AG08395 (cell line): ENCODE measurements at regions not wholly inside any gene's neighbourhood (a gene's known extent, or its start where the extent isn't known, plus 50 kb on each side); places are given as distances from the start of the nearest gene placed in this dataset.
"Not testable (repeated sequence)": the region's sequence is repeated elsewhere in the genome, so short reads cannot be mapped to it uniquely, and the experiment has no call there.

Experiments
- DNase-seq: peaks from one replicate; pipeline ENCODE4 v3.0.0; 2012; ENCODE audit warnings: mixed read lengths, low spot score

- DNase-seq = no peak
Observed at GRCh38 chr6:11847515-11848345, 69.1 kb upstream of the ADTRP start.

- DNase-seq = not testable (repeated sequence)
Observed at GRCh38 chr6:11847068-11847467, 68.5 kb upstream of the ADTRP start.

DNA sequence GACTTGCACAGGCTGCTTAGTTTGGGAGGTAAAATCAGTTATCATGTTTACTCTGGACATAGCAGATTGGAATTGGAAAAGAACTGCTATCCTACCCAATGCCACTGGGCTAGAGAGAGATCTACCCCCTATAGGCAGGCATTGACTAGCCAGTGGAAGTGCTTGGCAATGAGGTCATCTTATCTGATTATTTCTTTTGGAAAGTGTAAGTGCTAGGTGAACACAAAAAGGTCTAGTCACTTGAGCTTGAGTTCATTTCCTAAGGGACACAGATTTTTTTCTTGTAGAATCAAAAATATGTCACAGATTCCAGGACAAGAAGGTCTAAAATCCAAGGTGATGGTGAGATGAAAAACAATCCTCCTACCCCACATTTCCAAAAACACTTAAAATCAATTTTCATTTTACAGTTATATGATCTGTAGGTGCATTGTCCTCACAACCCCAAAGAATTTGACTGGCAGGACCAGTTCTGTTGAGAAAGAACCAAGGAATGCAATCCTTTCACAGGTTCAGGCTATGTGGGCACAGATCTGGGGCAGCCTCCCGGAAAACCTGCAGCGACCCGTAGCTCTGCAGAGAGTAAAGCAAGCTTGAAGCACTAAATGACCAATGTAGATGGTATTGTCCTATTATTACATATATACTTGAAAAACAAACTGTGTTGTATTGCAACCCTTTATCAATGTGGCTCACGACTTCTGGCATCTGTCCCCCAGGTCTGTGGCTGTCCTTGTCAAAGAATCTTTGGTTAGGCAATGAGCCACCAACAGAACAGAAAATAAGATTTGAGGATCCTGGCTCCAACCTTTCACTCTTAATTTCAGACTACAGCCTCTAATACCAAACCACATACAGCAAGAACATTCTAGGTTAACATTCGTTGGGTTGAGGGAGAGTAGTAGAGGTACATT, 67.3 kb upstream of the ADTRP start:
- DNase-seq = no peak

DNA sequence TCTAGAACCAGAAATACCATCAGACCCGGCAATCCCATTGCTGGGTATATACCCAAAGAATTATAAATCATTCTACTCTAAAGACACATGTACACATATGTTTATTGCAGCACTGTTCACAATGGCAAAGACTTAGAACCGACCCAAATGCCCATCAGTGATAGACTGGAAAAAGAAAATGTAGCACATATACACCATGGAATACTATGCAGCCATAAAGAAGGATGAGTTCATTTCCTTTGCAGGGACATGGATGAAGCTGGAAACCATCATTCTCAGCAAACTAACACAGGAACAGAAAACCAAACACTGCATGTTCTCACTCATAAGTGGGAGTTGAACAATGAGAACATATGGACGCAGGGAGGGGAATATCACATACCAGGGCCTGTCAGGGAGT, 64.2 kb upstream of the ADTRP start:
- not testable (repeated sequence) for DNase-seq

GRCh38 chr6:11835065-11835464, 56.5 kb upstream of the ADTRP start:
- no peak for DNase-seq

- no peak for DNase-seq
Observed at GRCh38 chr6:11833626-11834592, 55.3 kb upstream of the ADTRP start.

DNA sequence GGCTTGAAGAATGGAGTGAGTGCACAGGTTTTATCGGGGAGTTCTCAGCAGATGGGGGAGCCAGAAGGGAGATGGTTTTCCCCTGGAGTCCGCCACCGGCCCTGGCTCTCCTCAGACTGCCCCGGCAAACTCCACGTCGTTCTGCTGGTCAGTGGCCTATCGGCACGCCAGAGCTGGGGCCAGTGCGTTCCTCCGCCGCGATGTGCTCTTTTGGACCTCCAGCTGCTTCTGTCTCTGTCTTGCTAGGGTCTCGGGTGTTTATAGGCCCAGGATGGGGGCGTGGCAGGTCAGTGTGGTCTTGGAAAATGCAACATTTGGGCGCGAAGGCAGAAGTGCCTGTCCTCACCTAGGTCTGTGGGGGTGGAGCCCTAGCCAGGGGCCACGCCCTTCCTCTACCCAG, 53.0 kb upstream of the ADTRP start:
- DNase-seq = no peak

DNA sequence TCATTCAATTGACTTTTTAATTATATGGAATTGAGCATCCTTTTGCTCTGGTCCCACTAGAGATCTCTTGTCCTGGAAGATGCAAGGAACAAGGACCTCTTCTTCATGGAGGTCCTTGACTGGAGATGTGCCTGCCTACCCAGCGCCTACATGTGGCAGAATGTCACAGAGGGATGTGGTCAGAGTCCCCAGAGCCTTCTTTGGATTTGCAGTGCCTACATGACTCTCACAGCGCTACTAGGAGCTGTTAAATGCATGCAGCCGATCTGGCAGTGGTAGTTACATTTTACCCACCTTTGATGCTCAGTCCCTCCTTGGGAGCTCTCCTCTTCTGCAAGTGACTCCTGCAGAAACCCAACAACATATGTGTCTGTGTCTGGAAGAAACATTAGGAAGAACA, 51.9 kb upstream of the ADTRP start:
- no peak for DNase-seq

DNA sequence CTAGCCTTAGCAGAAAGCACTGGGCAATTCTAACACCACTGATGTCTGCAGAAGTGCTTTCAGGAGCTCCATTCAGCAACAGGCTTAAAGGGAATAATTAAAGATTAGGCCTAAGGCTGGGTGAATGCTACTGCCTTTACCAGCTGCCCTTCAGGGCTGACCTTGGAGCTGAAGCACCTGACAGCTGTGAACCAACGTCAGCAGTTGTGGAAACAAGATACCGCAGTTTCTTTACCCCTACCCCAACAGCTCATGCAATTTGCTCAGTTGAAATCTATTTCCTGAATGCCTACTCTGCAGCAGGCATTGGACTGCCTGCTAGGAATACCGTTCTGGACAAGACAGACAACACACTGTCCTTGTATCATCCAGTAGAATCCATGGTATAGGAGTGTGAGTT, 51.5 kb upstream of the ADTRP start:
- no peak for DNase-seq

DNA sequence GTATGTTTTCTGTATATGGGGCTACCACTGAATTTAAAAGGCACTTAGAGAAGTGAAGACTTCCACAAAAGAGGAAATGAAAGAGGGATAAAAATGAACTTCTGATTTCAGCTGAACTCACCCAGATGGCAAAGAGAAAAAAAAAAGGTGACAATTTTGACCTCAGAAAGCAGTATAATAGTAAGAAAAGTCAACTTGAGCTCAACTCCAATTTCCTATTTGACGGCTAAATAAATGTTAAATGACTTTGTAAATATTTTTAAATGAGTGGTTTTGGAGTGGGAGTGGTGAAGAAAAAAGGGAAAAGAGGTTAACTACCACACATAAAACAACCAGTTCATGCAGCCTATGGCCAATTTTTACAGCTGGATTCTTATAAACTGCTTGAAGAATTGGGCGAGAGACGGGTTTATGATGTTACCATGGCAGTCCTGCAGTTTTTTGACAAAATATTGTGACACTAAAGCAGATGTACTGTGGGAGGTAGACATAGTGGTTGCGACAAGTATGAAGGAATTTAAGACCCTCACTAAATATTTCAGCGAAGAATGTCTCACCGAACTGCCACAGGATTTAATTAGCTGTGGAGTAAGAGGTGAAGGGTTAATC, 49.8 kb upstream of the ADTRP start:
- DNase-seq = no peak
